H1 (cell line): ENCODE measurements at regions not wholly inside any gene's neighbourhood (a gene's known extent, or its start where the extent isn't known, plus 50 kb on each side); places are given as distances from the start of the nearest gene placed in this dataset.

Experiments used
- CTCF ChIA-PET: fragments of 300-600 bp; sonication (Branson Sonifier 250); formaldehyde crosslinking; loops from one replicate; lab custom pipeline; 2021; ENCODE audit not compliant: partially characterized antibody; lab: Charles Lee
- POLR2A ChIA-PET: fragments of 300-600 bp; sonication (Branson Sonifier 250); formaldehyde crosslinking; loops from one replicate; lab custom pipeline; 2021; ENCODE audit warnings: inconsistent platforms; ENCODE audit not compliant: partially characterized antibody; lab: Charles Lee
- DNase-seq, 2 experiments: peaks; one replicate each; pipeline versions ENCODE4 v3.0.0 to v3.0.0-alpha.2; 2010 to 2022; ENCODE audit warnings: low spot score in 2 of 2, low read depth in 1 of 2, mixed read lengths in 1 of 2
- FAIRE-seq: peaks from 2 replicates; lab custom pipeline; 2011; peaks lifted over from hg19 to GRCh38; lab: Jason Lieb, UNC
- H2AFZ ChIP-seq: 2 replicates; pipeline ENCODE4 v1.8.1; 2012; ENCODE audit warnings: low read length, inconsistent platforms
- H2AK5ac ChIP-seq: 2 replicates; pipeline ENCODE4 v1.6.1; 2013; ENCODE audit warnings: low read depth, low read length
- H2BK120ac ChIP-seq: replicated peaks from 2 replicates; pipeline ENCODE3; 2013; ENCODE audit warnings: low read depth, low read length, inconsistent platforms
- H2BK12ac ChIP-seq: 2 replicates; pipeline ENCODE4 v1.6.1; 2013; ENCODE audit warnings: low read depth, low read length
- H2BK15ac ChIP-seq: 2 replicates; pipeline ENCODE4 v1.6.1; 2013; ENCODE audit warnings: low read length
- H2BK20ac ChIP-seq: 2 replicates; pipeline ENCODE4 v1.6.1; 2013; ENCODE audit warnings: low read length
- H2BK5ac ChIP-seq: 2 replicates; pipeline ENCODE4 v1.6.1; 2013; ENCODE audit warnings: low read depth, low read length
- H3K14ac ChIP-seq: 2 replicates; pipeline ENCODE4 v1.6.1; 2013; ENCODE audit warnings: inconsistent platforms; ENCODE audit not compliant: insufficient read length
- H3K18ac ChIP-seq: 2 replicates; pipeline ENCODE4 v1.6.1; 2013; ENCODE audit warnings: low read length; ENCODE audit errors: extremely low read depth
- H3K23ac ChIP-seq: 2 replicates; pipeline ENCODE4 v1.6.1; 2013; ENCODE audit warnings: inconsistent platforms; ENCODE audit not compliant: insufficient read length
- H3K23me2 ChIP-seq: 2 replicates; pipeline ENCODE4 v1.6.1; 2013; ENCODE audit warnings: low read depth, low read length
- H3K27ac ChIP-seq: 2 replicates; pipeline ENCODE4 v1.6.1; 2011; ENCODE audit warnings: low read depth, low read length, inconsistent platforms
- H3K27me3 ChIP-seq, 4 experiments: replicated peaks in 1 of 4; 1 replicate in 1 of 4; 2 replicates in 3 of 4; pipeline versions ENCODE4 v1.6.1 to v1.8.1; 2011 to 2013; ENCODE audit warnings: low read length in 3 of 4, mild to moderate bottlenecking in 3 of 4, inconsistent platforms in 2 of 4, mixed read lengths in 2 of 4, moderate library complexity in 1 of 4; ENCODE audit not compliant: control insufficient read depth in 3 of 4, insufficient read depth in 3 of 4; ENCODE audit errors: extremely low read depth in 1 of 4
- H3K36me3 ChIP-seq, 4 experiments: 2 replicates each; pipeline versions ENCODE4 v1.6.1 to v1.8.1; 2011 to 2013; ENCODE audit warnings: mild to moderate bottlenecking in 4 of 4, low read length in 3 of 4, moderate library complexity in 2 of 4, control low read depth in 1 of 4, inconsistent platforms in 1 of 4; ENCODE audit not compliant: insufficient read depth in 4 of 4, control insufficient read depth in 2 of 4
- H3K4ac ChIP-seq: replicated peaks from 2 replicates; pipeline ENCODE3; 2013; ENCODE audit warnings: low read length, low read depth, mixed read lengths, inconsistent platforms; ENCODE audit not compliant: insufficient read length
- H3K4me1 ChIP-seq, 4 experiments: replicated peaks in 1 of 4; 1 replicate in 1 of 4; 2 replicates in 3 of 4; pipeline versions ENCODE4 v1.6.1 to v1.8.1; 2011 to 2013; ENCODE audit warnings: low read length in 3 of 4, inconsistent platforms in 2 of 4, mixed read lengths in 1 of 4; ENCODE audit not compliant: insufficient read depth in 4 of 4, control insufficient read depth in 3 of 4
- H3K4me2 ChIP-seq, 2 experiments: 2 replicates each; pipeline versions ENCODE4 v1.6.1 to v1.8.1; 2011 to 2013; ENCODE audit warnings: low read depth in 2 of 2, low read length in 2 of 2, control low read depth in 1 of 2, inconsistent platforms in 1 of 2, mild to moderate bottlenecking in 1 of 2; ENCODE audit not compliant: insufficient read depth in 1 of 2
- H3K4me3 ChIP-seq, 4 experiments: fragments of 200-600, 300-600 bp in 1 of 4; sonication (generic), shearing (Covaris generic), sonication (Bioruptor Twin) in 1 of 4; 2 replicates each; pipeline versions ENCODE4 v1.5.1 to v1.8.1; 2011 to 2016; ENCODE audit warnings: low read length in 4 of 4, low read depth in 3 of 4, control low read depth in 2 of 4, inconsistent platforms in 2 of 4, mild to moderate bottlenecking in 2 of 4, mixed read lengths in 1 of 4, moderate library complexity in 1 of 4; ENCODE audit not compliant: insufficient read depth in 2 of 4; ENCODE audit errors: extremely low read depth in 1 of 4
- H3K56ac ChIP-seq: replicated peaks from 2 replicates; pipeline ENCODE3; 2013; ENCODE audit warnings: low read depth, mild to moderate bottlenecking, mixed read lengths, low read length, inconsistent platforms; ENCODE audit not compliant: insufficient read length
- H3K79me1 ChIP-seq: 2 replicates; pipeline ENCODE4 v1.6.1; 2013; ENCODE audit warnings: low read depth, low read length, control low read depth
- H3K79me2 ChIP-seq, 2 experiments: 2 replicates each; pipeline versions ENCODE4 v1.6.1 to v1.8.1; 2012 to 2013; ENCODE audit warnings: low read length in 2 of 2, mild to moderate bottlenecking in 2 of 2, inconsistent platforms in 1 of 2; ENCODE audit not compliant: insufficient read depth in 2 of 2, control insufficient read depth in 1 of 2
- H3K9ac ChIP-seq, 4 experiments: replicated peaks in 1 of 4; 1 replicate in 1 of 4; 2 replicates in 3 of 4; pipeline versions ENCODE4 v1.6.1 to v1.8.1; 2011 to 2013; ENCODE audit warnings: low read depth in 3 of 4, low read length in 3 of 4, control low read depth in 2 of 4, mild to moderate bottlenecking in 2 of 4, moderate library complexity in 2 of 4, inconsistent platforms in 1 of 4; ENCODE audit errors: extremely low read depth in 1 of 4
- H3K9me3 ChIP-seq, 2 experiments: 2 replicates each; pipeline versions ENCODE4 v1.6.1 to v1.8.1; 2012 to 2013; ENCODE audit warnings: mild to moderate bottlenecking in 2 of 2, moderate library complexity in 2 of 2, control low read depth in 1 of 2, inconsistent platforms in 1 of 2, low read depth in 1 of 2, low read length in 1 of 2, mixed read lengths in 1 of 2; ENCODE audit not compliant: insufficient read depth in 2 of 2
- H4K20me1 ChIP-seq, 2 experiments: replicated peaks in 1 of 2; 2 replicates each; pipeline versions ENCODE3 to v1.8.1; 2011 to 2013; ENCODE audit warnings: inconsistent platforms in 2 of 2, low read length in 2 of 2, mild to moderate bottlenecking in 1 of 2; ENCODE audit not compliant: insufficient read depth in 2 of 2, control insufficient read depth in 1 of 2
- H4K5ac ChIP-seq: 2 replicates; pipeline ENCODE4 v1.6.1; 2013; ENCODE audit warnings: low read length, low read depth, mixed read lengths, inconsistent platforms; ENCODE audit not compliant: insufficient read length
- H4K8ac ChIP-seq: 2 replicates; pipeline ENCODE4 v1.8.0; 2013; ENCODE audit warnings: mild to moderate bottlenecking, moderate library complexity, low read length, inconsistent platforms; ENCODE audit not compliant: insufficient read depth; ENCODE audit errors: extremely low read depth
- H4K91ac ChIP-seq: replicated peaks from 2 replicates; pipeline ENCODE3; 2013; ENCODE audit warnings: low read length, mixed read lengths, inconsistent platforms; ENCODE audit not compliant: insufficient read length
- CTBP2 ChIP-seq: IDR thresholded peaks from 2 replicates; pipeline ENCODE4 v1.7.0; 2011; ENCODE audit warnings: borderline replicate concordance, mild to moderate bottlenecking, moderate library complexity, mixed read lengths, low read length; ENCODE audit not compliant: insufficient read depth, insufficient read length
- EP300 ChIP-seq, 2 experiments: IDR thresholded peaks; 1 replicate in 1 of 2; 2 replicates in 1 of 2; pipeline ENCODE4 v1.6.1; 2011 to 2012; ENCODE audit warnings: low read depth in 2 of 2, low read length in 2 of 2, mild to moderate bottlenecking in 2 of 2, borderline replicate concordance in 1 of 2, inconsistent platforms in 1 of 2, moderate library complexity in 1 of 2
- JUN ChIP-seq: IDR thresholded peaks from 2 replicates; pipeline ENCODE4 v1.6.1; 2011; ENCODE audit warnings: low read depth, mild to moderate bottlenecking, improper control_type of control experiment, low read length
- MAFK ChIP-seq: IDR thresholded peaks from 2 replicates; pipeline ENCODE4 v1.6.1; 2012; ENCODE audit warnings: low read depth, mild to moderate bottlenecking, improper control_type of control experiment, low read length
- NRF1 ChIP-seq: IDR thresholded peaks from 2 replicates; pipeline ENCODE4 v1.6.1; 2011; ENCODE audit warnings: mild to moderate bottlenecking, low read depth, low read length, improper control_type of control experiment
- RAD21 ChIP-seq, 2 experiments: IDR thresholded peaks in 1 of 2; conservative IDR thresholded peaks in 1 of 2; 2 replicates each; pipeline ENCODE4 v1.6.1; 2011; ENCODE audit warnings: low read depth in 2 of 2, low read length in 2 of 2, improper control_type of control experiment in 1 of 2, inconsistent platforms in 1 of 2, mild to moderate bottlenecking in 1 of 2, moderate library complexity in 1 of 2
- SIN3A ChIP-seq, 2 experiments: IDR thresholded peaks in 1 of 2; conservative IDR thresholded peaks in 1 of 2; 2 replicates each; pipeline ENCODE4 v1.6.1; 2011 to 2012; ENCODE audit warnings: low read length in 2 of 2, improper control_type of control experiment in 1 of 2, low read depth in 1 of 2, mild to moderate bottlenecking in 1 of 2
- SRF ChIP-seq: IDR thresholded peaks from 2 replicates; pipeline ENCODE4 v1.6.1; 2011; ENCODE audit warnings: mild to moderate bottlenecking, low read depth, low read length, moderate library complexity
- TAF7 ChIP-seq: optimal IDR thresholded peaks from 2 replicates; pipeline ENCODE3; 2011; ENCODE audit warnings: low read depth, mild to moderate bottlenecking, inconsistent platforms, low read length, moderate library complexity, borderline replicate concordance
- WGBS, 2 experiments: shearing (Covaris generic) in 1 of 2; methylation state at CpG; one replicate each; pipeline versions ENCODE4 v1.1.6 to v1.1.7; 2013 to 2015; ENCODE audit warnings: low lambda C conversion rate in 2 of 2, mixed read lengths in 2 of 2, inconsistent platforms in 1 of 2, low coverage in 1 of 2, missing lambda C conversion rate in 1 of 2; ENCODE audit not compliant: insufficient replicate concordance in 2 of 2, insufficient coverage in 1 of 2, insufficient read length in 1 of 2; ENCODE audit errors: extremely low coverage in 1 of 2, missing lambda C conversion rate in 1 of 2; 5-methylcytosine and 5-hydroxymethylcytosine counted together
- TF ChIP-seq, protein P1 (sequence below): IDR thresholded peaks from 2 replicates; pipeline ENCODE4 v1.6.1; 2012; ENCODE audit warnings: low read length, inconsistent platforms
- TF ChIP-seq, protein P2 (sequence below): IDR thresholded peaks from 2 replicates; pipeline ENCODE4 v1.6.1; 2011; ENCODE audit warnings: low read depth, mild to moderate bottlenecking, low read length; ENCODE audit not compliant: insufficient read depth

DNA sequence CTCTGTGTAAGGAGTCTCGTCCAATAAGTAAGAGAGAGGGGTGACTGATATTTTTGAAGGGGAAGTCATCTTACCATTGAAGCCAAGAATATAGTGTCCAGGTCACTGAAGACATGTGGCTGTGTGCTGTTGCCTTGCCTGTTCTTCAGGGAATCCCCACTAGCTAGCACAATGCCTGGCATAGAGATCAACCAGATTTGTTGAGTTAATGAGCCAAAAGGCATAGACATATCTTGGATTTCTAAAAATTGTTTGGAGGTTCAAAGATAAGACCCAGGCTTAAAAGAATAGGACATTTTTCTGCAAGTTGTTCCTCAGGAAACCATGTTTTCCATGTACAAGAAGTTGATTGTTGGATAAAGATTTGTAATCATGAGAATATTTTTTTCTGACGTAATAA, 119.3 kb upstream of the DKK2 start:
- Histone ChIP-seq H3K27ac (no peak overlapping the region), H2BK15ac (no peak overlapping the region)
- no peak for TF ChIP-seq EP300 (IDR thresholded peaks at IDR 0.05; ENCODE audit: borderline replicate concordance in 1 of 2, low read depth in 2 of 2, low read length in 2 of 2)
- no peak for TF ChIP-seq NRF1
- TF ChIP-seq SIN3A (conservative IDR thresholded peaks at IDR 0.05 in 1 of 2, IDR thresholded peaks at IDR 0.05 in 1 of 2; ENCODE audit: low read depth in 1 of 2, low read length in 2 of 2) = no peak
- TF ChIP-seq RAD21 (IDR thresholded peaks at IDR 0.05 in 1 of 2, conservative IDR thresholded peaks at IDR 0.05 in 1 of 2; ENCODE audit: low read depth in 2 of 2, low read length in 2 of 2) = no peak
- TF ChIP-seq JUN = no peak
- no peak for TF ChIP-seq MAFK
- TF ChIP-seq, protein P1, sequence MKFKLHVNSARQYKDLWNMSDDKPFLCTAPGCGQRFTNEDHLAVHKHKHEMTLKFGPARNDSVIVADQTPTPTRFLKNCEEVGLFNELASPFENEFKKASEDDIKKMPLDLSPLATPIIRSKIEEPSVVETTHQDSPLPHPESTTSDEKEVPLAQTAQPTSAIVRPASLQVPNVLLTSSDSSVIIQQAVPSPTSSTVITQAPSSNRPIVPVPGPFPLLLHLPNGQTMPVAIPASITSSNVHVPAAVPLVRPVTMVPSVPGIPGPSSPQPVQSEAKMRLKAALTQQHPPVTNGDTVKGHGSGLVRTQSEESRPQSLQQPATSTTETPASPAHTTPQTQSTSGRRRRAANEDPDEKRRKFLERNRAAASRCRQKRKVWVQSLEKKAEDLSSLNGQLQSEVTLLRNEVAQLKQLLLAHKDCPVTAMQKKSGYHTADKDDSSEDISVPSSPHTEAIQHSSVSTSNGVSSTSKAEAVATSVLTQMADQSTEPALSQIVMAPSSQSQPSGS = no peak
- TF ChIP-seq, protein P2, sequence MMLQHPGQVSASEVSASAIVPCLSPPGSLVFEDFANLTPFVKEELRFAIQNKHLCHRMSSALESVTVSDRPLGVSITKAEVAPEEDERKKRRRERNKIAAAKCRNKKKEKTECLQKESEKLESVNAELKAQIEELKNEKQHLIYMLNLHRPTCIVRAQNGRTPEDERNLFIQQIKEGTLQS = no peak
- no peak for TF ChIP-seq CTBP2
- TF ChIP-seq SRF = no peak
- TF ChIP-seq TAF7 = no peak

More for the DNA sequence above, 119.3 kb upstream of the DKK2 start:
- Histone ChIP-seq H4K20me1 (no peaks in the 10 kb centered on the region), H3K4ac (no peak overlapping the region), H3K79me2 (no peaks in the 10 kb centered on the region), H2AFZ (no peak overlapping the region), H3K79me1 (no peaks in the 10 kb centered on the region), H3K4me2 (no peak overlapping the region), H3K36me3 (no peaks in the 10 kb centered on the region), H3K18ac (no peak overlapping the region), H3K23me2 (no peaks in the 10 kb centered on the region), H3K23ac (no peak overlapping the region), H2BK5ac (no peak overlapping the region), H2BK20ac (no peak overlapping the region), H3K4me1 (no peaks in the 10 kb centered on the region), H2AK5ac (no peak overlapping the region), H3K9me3 (no peaks in the 10 kb centered on the region), H3K14ac (no peak overlapping the region), H2BK120ac (no peak overlapping the region), H2BK12ac (no peak overlapping the region), H3K56ac (no peak overlapping the region), H4K5ac (no peak overlapping the region), H3K27me3 (no peaks in the 10 kb centered on the region), H3K4me3 (no peak overlapping the region), H4K8ac (no peak overlapping the region), H4K91ac (no peak overlapping the region), H3K9ac (no peak overlapping the region)
- FAIRE-seq (no peak), DNase-seq (no peak)
- POLR2A ChIA-PET = no interaction called here
- 98% methylated on average over 2 of the region's 2 CpGs; no CpG with 5 or more reads in 1 of the 2 experiments for WGBS, 2 experiments
- CTCF ChIA-PET = interaction anchor here (1.3 to 1.8 kb wide), 3 partner anchors 26 to 119 kb away, joined by 3 to 8 read pairs (median 4); partner anchors contain the start of gene DKK2
